ENCODE measurements at regions not wholly inside any gene's neighbourhood (a gene's known extent, or its start where the extent isn't known, plus 50 kb on each side); places are given as distances from the start of the nearest gene placed in this dataset.

DNA sequence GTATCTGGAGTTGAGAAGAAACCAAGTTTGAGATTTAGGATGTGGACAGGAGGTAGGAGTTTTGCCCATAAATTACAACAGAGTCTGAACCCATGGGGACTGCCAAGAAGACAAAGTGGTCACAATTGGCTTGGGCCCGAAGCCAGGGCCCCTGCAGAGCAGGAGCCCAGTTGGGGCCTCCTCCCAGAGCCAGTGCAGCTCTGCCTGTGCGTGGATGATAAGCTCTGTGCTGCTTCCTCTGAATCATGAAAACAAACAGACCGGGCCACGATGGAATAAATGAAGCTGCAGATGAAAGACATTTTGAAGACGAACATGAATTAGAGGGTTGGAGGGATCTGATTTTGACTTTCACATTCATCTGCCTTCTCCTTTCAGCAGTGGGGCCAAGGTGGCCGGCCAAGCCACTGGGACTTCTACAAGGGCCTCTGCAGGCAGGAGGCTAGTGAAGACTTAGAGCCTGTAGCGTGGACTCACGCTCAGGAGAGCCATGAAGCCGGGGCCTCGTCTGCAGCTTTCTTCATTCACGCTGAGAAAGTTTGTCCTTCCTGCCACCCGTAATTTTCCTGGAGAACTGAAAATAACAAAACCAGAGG is 156.8 kb upstream of the LYZL1 start (continued):
- TF ChIP-seq, protein P1, sequence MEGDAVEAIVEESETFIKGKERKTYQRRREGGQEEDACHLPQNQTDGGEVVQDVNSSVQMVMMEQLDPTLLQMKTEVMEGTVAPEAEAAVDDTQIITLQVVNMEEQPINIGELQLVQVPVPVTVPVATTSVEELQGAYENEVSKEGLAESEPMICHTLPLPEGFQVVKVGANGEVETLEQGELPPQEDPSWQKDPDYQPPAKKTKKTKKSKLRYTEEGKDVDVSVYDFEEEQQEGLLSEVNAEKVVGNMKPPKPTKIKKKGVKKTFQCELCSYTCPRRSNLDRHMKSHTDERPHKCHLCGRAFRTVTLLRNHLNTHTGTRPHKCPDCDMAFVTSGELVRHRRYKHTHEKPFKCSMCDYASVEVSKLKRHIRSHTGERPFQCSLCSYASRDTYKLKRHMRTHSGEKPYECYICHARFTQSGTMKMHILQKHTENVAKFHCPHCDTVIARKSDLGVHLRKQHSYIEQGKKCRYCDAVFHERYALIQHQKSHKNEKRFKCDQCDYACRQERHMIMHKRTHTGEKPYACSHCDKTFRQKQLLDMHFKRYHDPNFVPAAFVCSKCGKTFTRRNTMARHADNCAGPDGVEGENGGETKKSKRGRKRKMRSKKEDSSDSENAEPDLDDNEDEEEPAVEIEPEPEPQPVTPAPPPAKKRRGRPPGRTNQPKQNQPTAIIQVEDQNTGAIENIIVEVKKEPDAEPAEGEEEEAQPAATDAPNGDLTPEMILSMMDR (tag by site-specific recombination; IDR thresholded peaks at IDR 0.05) = no peak
- TF ChIP-seq ZNF394 (tag by site-specific recombination; IDR thresholded peaks at IDR 0.05; ENCODE audit: borderline replicate concordance) (no peak), ZNF596 (tag by site-specific recombination; IDR thresholded peaks at IDR 0.05) (no peak), ZNF558 (tag by site-specific recombination; IDR thresholded peaks at IDR 0.05) (peak; percentile 87), ZFP69B (tag by site-specific recombination; IDR thresholded peaks at IDR 0.05) (peak; percentile 30; the same call in 1 of the 2 replicates), SP7 (tag by site-specific recombination; IDR thresholded peaks at IDR 0.05) (peak; percentile 30; the same call in 1 of the 2 replicates), ZNF335 (tag by site-specific recombination; conservative IDR thresholded peaks at IDR 0.05) (peak; percentile 76), ZNF555 (tag by site-specific recombination; conservative IDR thresholded peaks at IDR 0.05) (no peak), FEZF1 (tag by site-specific recombination; IDR thresholded peaks at IDR 0.05) (peak; percentile 67), ZNF174 (tag by site-specific recombination; IDR thresholded peaks at IDR 0.05) (no peak), ZSCAN30 (tag by site-specific recombination; IDR thresholded peaks at IDR 0.05) (no peak), IKZF3 (tag by site-specific recombination; IDR thresholded peaks at IDR 0.05) (peak; percentile 68), ZBTB1 (tag by site-specific recombination; IDR thresholded peaks at IDR 0.05) (no peak), OSR2 (tag by site-specific recombination; IDR thresholded peaks at IDR 0.05) (peak; percentile 27; the same call in 1 of the 2 replicates), ZNF221 (tag by site-specific recombination; IDR thresholded peaks at IDR 0.05; ENCODE audit: borderline replicate concordance) (no peak), GLIS1 (tag by site-specific recombination; IDR thresholded peaks at IDR 0.05) (peak; percentile 95), ZIC2 (tag by site-specific recombination; IDR thresholded peaks at IDR 0.05) (peak; percentile 83), ZNF561 (tag by site-specific recombination; IDR thresholded peaks at IDR 0.05; ENCODE audit: borderline replicate concordance) (0 out of 2 replicates have a peak, but pooled peaks have one; percentile 39)
- TF ChIP-seq, protein P2, sequence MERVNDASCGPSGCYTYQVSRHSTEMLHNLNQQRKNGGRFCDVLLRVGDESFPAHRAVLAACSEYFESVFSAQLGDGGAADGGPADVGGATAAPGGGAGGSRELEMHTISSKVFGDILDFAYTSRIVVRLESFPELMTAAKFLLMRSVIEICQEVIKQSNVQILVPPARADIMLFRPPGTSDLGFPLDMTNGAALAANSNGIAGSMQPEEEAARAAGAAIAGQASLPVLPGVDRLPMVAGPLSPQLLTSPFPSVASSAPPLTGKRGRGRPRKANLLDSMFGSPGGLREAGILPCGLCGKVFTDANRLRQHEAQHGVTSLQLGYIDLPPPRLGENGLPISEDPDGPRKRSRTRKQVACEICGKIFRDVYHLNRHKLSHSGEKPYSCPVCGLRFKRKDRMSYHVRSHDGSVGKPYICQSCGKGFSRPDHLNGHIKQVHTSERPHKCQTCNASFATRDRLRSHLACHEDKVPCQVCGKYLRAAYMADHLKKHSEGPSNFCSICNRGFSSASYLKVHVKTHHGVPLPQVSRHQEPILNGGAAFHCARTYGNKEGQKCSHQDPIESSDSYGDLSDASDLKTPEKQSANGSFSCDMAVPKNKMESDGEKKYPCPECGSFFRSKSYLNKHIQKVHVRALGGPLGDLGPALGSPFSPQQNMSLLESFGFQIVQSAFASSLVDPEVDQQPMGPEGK (tag by site-specific recombination; IDR thresholded peaks at IDR 0.05) = no peak
- TF ChIP-seq, protein P3, sequence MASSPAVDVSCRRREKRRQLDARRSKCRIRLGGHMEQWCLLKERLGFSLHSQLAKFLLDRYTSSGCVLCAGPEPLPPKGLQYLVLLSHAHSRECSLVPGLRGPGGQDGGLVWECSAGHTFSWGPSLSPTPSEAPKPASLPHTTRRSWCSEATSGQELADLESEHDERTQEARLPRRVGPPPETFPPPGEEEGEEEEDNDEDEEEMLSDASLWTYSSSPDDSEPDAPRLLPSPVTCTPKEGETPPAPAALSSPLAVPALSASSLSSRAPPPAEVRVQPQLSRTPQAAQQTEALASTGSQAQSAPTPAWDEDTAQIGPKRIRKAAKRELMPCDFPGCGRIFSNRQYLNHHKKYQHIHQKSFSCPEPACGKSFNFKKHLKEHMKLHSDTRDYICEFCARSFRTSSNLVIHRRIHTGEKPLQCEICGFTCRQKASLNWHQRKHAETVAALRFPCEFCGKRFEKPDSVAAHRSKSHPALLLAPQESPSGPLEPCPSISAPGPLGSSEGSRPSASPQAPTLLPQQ (tag by site-specific recombination; IDR thresholded peaks at IDR 0.05) = 0 out of 2 replicates have a peak, but pooled peaks have one; percentile 50
- TF ChIP-seq, protein P4, sequence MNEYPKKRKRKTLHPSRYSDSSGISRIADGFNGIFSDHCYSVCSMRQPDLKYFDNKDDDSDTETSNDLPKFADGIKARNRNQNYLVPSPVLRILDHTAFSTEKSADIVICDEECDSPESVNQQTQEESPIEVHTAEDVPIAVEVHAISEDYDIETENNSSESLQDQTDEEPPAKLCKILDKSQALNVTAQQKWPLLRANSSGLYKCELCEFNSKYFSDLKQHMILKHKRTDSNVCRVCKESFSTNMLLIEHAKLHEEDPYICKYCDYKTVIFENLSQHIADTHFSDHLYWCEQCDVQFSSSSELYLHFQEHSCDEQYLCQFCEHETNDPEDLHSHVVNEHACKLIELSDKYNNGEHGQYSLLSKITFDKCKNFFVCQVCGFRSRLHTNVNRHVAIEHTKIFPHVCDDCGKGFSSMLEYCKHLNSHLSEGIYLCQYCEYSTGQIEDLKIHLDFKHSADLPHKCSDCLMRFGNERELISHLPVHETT (tag by site-specific recombination; IDR thresholded peaks at IDR 0.05) = no peak
- TF ChIP-seq, protein P5, sequence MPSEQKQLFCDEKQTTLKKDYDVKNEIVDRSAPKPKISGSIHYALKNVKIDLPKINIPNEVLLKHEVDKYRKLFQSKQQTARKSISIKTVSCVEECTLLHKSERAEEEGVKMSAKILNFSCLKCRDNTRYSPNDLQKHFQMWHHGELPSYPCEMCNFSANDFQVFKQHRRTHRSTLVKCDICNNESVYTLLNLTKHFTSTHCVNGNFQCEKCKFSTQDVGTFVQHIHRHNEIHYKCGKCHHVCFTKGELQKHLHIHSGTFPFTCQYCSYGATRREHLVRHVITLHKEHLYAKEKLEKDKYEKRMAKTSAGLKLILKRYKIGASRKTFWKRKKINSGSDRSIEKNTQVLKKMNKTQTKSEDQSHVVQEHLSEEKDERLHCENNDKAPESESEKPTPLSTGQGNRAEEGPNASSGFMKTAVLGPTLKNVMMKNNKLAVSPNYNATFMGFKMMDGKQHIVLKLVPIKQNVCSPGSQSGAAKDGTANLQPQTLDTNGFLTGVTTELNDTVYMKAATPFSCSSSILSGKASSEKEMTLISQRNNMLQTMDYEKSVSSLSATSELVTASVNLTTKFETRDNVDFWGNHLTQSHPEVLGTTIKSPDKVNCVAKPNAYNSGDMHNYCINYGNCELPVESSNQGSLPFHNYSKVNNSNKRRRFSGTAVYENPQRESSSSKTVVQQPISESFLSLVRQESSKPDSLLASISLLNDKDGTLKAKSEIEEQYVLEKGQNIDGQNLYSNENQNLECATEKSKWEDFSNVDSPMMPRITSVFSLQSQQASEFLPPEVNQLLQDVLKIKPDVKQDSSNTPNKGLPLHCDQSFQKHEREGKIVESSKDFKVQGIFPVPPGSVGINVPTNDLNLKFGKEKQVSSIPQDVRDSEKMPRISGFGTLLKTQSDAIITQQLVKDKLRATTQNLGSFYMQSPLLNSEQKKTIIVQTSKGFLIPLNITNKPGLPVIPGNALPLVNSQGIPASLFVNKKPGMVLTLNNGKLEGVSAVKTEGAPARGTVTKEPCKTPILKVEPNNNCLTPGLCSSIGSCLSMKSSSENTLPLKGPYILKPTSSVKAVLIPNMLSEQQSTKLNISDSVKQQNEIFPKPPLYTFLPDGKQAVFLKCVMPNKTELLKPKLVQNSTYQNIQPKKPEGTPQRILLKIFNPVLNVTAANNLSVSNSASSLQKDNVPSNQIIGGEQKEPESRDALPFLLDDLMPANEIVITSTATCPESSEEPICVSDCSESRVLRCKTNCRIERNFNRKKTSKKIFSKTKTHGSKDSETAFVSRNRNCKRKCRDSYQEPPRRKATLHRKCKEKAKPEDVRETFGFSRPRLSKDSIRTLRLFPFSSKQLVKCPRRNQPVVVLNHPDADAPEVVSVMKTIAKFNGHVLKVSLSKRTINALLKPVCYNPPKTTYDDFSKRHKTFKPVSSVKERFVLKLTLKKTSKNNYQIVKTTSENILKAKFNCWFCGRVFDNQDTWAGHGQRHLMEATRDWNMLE (tag by site-specific recombination; conservative IDR thresholded peaks at IDR 0.05; ENCODE audit: low read depth) = peak; percentile 26; the same call in 1 of the 2 replicates
